ENCODE measurements at regions not wholly inside any gene's neighbourhood (a gene's known extent, or its start where the extent isn't known, plus 50 kb on each side); places are given as distances from the start of the nearest gene placed in this dataset.
A peak's percentile ranks its signal among the peaks of the same experiment; 100 is the strongest.

DNA sequence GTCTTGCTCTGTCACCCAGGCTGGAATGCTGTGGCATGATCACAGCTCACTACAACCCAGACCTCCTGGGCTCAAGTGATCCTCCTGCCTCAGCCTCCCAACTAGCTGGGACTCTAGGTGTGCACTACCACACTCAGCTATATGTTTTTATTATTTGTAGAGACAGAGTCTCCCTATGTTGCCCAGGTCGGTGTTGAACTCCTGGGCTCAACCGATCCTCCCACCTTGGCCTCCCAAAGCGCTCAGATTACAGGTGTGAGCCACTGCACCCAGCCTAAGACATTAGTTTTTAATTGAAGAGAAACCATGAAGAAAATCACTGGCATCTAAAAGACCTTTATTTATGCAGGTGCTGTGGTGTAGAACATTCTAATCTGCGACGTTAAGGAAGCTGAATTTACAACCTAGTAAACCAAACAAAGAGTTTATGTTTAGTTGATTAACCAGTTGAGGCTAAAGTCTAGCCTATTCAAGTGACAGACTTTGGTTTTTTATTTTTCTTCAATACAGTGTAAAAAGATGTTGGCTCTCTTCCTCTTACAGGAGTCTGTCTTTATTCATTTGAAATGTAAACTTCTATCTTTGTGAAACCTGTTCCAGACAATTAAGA, 52.5 kb upstream of the NBL1 start:
- Mint-ChIP-seq H3K36me3 (ENCODE audit: low read depth) (no peaks in the 10 kb centered on the region), H3K9me3 (no peaks in the 10 kb centered on the region), H3K4me3 (no peak overlapping the region), H3K27me3 (ENCODE audit: low read depth) (no peaks in the 10 kb centered on the region), H3K4me1 (ENCODE audit: low read depth) (peaks cover 5% of the 10 kb centered on the region), H3K27ac (no peak overlapping the region)
- CTCF ChIA-PET: interaction anchor here (1.8 kb wide), 1 partner anchor 9 kb away, joined by 11 read pairs; no protein-coding TSS in a partner anchor
- intact Hi-C loops (cut with micrococcal nuclease): no loop called here
- DNase-seq: no peak

DNA sequence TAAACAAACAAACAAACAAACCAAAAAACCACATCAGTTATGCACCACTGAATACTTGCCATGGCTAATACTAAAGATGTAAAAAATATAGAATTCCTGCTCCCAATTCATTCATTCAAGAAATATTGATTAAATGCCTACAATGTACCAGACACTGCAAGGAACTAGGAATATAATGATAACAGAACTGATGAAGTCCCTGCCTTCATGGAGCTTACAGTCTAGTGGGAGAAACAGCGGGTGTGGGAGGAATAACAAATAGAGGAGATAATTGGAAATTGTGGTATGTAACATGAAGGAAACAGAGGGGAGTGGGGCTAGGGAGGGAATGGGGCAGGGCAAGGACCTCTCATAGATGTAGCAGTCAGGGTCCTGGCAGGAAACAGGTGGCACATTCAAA, 58.6 kb upstream of the NBL1 start:
- DNase-seq: no peak
- H3K4me3 Mint-ChIP-seq: no peak overlapping the region
- intact Hi-C loops (cut with micrococcal nuclease): no loop called here
- H3K36me3 Mint-ChIP-seq (ENCODE audit: low read depth): no peaks in the 10 kb centered on the region
- no peaks in the 10 kb centered on the region for H3K27me3 Mint-ChIP-seq (ENCODE audit: low read depth)
- H3K27ac Mint-ChIP-seq: no peak overlapping the region
- peaks cover 11% of the 10 kb centered on the region for H3K4me1 Mint-ChIP-seq (ENCODE audit: low read depth)
- CTCF ChIA-PET: interaction anchor here (1.6 kb wide), 2 partner anchors 74 to 195 kb away, joined by 5 to 7 read pairs; no protein-coding TSS in a partner anchor
- no peaks in the 10 kb centered on the region for H3K9me3 Mint-ChIP-seq

GRCh38 chr1:19582318-19582717, 61.8 kb upstream of the NBL1 start:
- H3K4me3 Mint-ChIP-seq: no peak overlapping the region
- no peak overlapping the region for H3K27ac Mint-ChIP-seq
- peak; percentile 89 for DNase-seq
- H3K9me3 Mint-ChIP-seq: no peaks in the 10 kb centered on the region
- CTCF ChIA-PET: interaction anchor here (0.6 to 4.0 kb wide), 32 partner anchors 9 to 325 kb away, joined by 3 to 26 read pairs (median 4); no protein-coding TSS in a partner anchor
- intact Hi-C loops (cut with micrococcal nuclease): loop anchor here (1.0 to 5.0 kb wide), 5 partner anchors 70 to 241 kb away; no protein-coding TSS in a partner anchor
- H3K4me1 Mint-ChIP-seq (ENCODE audit: low read depth): peaks cover 11% of the 10 kb centered on the region
- no peaks in the 10 kb centered on the region for H3K36me3 Mint-ChIP-seq (ENCODE audit: low read depth)
- no peaks in the 10 kb centered on the region for H3K27me3 Mint-ChIP-seq (ENCODE audit: low read depth)

- Mint-ChIP-seq H3K4me3 (no peak overlapping the region), H3K4me1 (ENCODE audit: low read depth) (peaks cover 11% of the 10 kb centered on the region), H3K9me3 (no peaks in the 10 kb centered on the region), H3K27me3 (ENCODE audit: low read depth) (no peaks in the 10 kb centered on the region), H3K36me3 (ENCODE audit: low read depth) (no peaks in the 10 kb centered on the region), H3K27ac (no peak overlapping the region)
- CTCF ChIA-PET: interaction anchor here (0.9 to 4.0 kb wide), 18 partner anchors 10 to 238 kb away, joined by 3 to 26 read pairs (median 5); no protein-coding TSS in a partner anchor
- intact Hi-C loops (cut with micrococcal nuclease): loop anchor here (5.0 kb wide), 1 partner anchor 71 kb away; no protein-coding TSS in a partner anchor
- DNase-seq: no peak
Observed at GRCh38 chr1:19581381-19581780, 62.7 kb upstream of the NBL1 start.

DNA sequence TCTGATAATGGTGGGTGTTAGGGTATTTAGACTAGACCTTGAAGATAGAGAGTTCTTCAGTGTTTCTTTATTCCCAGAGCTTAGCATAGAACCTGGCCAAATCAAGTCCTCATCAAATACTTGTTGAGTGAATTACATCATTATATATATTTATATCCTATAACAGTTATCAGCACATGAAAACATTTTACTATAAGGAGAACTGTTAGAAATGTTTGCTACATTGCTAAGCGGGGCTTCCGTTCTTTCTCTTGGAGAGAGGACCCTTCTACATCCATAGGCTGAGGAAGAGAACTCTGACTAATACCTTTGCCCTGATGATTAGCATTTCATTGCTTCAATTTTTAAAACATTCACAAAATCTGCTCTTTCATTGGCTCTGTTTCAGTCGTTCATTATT, 66.5 kb upstream of the NBL1 start:
- no peak for DNase-seq
- Mint-ChIP-seq H3K27ac (no peak overlapping the region), H3K4me1 (ENCODE audit: low read depth) (peaks cover 11% of the 10 kb centered on the region), H3K4me3 (no peak overlapping the region), H3K9me3 (no peaks in the 10 kb centered on the region), H3K36me3 (ENCODE audit: low read depth) (no peaks in the 10 kb centered on the region), H3K27me3 (ENCODE audit: low read depth) (no peaks in the 10 kb centered on the region)
- intact Hi-C loops (cut with micrococcal nuclease): no loop called here
- CTCF ChIA-PET: no interaction called here

DNA sequence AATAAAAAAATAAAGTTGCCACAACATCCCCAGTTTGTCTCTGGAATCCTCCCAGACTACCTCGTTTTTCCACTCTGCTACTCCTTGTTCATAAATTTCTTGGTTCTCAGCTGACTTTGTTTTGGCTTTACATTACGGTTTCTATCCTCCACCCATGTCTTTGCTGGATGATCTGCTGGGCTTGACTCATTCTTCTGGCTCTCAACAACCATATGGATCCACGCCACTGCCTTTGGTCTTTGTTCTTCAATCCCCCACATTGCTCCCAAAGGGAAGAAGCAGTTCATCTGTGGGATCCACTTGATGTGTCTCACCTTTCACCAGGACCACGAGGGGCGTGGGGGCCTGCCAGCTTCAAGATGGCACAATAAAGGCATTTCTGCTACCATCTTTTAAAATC, 67.1 kb upstream of the NBL1 start:
- Mint-ChIP-seq H3K27ac (no peak overlapping the region), H3K4me3 (no peak overlapping the region), H3K4me1 (ENCODE audit: low read depth) (peaks cover 6% of the 10 kb centered on the region), H3K9me3 (no peaks in the 10 kb centered on the region), H3K36me3 (ENCODE audit: low read depth) (no peaks in the 10 kb centered on the region), H3K27me3 (ENCODE audit: low read depth) (no peaks in the 10 kb centered on the region)
- CTCF ChIA-PET: no interaction called here
- no peak for DNase-seq
- intact Hi-C loops (cut with micrococcal nuclease): no loop called here

GRCh38 chr1:19569786-19570185, 74.3 kb upstream of the NBL1 start:
- no peaks in the 10 kb centered on the region for H3K4me1 Mint-ChIP-seq (ENCODE audit: low read depth)
- H3K4me3 Mint-ChIP-seq: no peak overlapping the region
- CTCF ChIA-PET: interaction anchor here (0.7 to 1.1 kb wide), 2 partner anchors 12 to 21 kb away, joined by 3 to 6 read pairs; no protein-coding TSS in a partner anchor
- intact Hi-C loops (cut with micrococcal nuclease): no loop called here
- DNase-seq: no peak
- H3K36me3 Mint-ChIP-seq (ENCODE audit: low read depth): no peaks in the 10 kb centered on the region
- H3K27me3 Mint-ChIP-seq (ENCODE audit: low read depth): no peaks in the 10 kb centered on the region
- H3K27ac Mint-ChIP-seq: no peak overlapping the region
- no peaks in the 10 kb centered on the region for H3K9me3 Mint-ChIP-seq

- intact Hi-C loops (cut with micrococcal nuclease): no loop called here
- Mint-ChIP-seq H3K4me1 (ENCODE audit: low read depth) (no peaks in the 10 kb centered on the region), H3K9me3 (no peaks in the 10 kb centered on the region), H3K27ac (no peak overlapping the region), H3K27me3 (ENCODE audit: low read depth) (no peaks in the 10 kb centered on the region), H3K4me3 (no peak overlapping the region), H3K36me3 (ENCODE audit: low read depth) (no peaks in the 10 kb centered on the region)
- CTCF ChIA-PET: no interaction called here
- DNase-seq: no peak
Observed at GRCh38 chr1:19567041-19567440, 77.1 kb upstream of the NBL1 start.

DNA sequence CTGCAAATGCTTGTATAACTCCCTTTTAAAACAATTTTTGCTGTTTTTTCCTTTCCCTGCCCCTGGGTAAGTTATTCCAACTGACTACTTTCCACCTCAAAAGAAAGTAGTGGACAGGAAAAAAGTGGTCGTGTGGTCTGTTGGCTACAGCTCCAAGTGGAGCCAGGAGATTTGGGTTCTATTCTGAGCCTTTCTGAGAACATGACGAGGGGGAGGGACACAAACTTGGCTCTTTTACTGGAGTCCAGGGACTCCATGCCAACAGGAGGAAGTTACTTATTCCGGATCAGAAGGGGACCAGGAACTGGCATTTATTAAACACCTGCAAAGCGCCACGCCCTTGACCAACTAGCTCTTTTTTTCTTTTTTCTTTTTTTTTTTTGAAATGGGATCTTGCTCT, 79.0 kb upstream of the CAPZB start:
- intact Hi-C loops (cut with micrococcal nuclease): no loop called here
- Mint-ChIP-seq H3K27ac (no peak overlapping the region), H3K9me3 (no peaks in the 10 kb centered on the region), H3K27me3 (ENCODE audit: low read depth) (no peaks in the 10 kb centered on the region), H3K4me3 (no peak overlapping the region), H3K36me3 (ENCODE audit: low read depth) (no peaks in the 10 kb centered on the region), H3K4me1 (ENCODE audit: low read depth) (peaks cover 2% of the 10 kb centered on the region)
- CTCF ChIA-PET: interaction anchor here (0.7 kb wide), 1 partner anchor 133 kb away, joined by 3 read pairs; no protein-coding TSS in a partner anchor
- no peak for DNase-seq

DNA sequence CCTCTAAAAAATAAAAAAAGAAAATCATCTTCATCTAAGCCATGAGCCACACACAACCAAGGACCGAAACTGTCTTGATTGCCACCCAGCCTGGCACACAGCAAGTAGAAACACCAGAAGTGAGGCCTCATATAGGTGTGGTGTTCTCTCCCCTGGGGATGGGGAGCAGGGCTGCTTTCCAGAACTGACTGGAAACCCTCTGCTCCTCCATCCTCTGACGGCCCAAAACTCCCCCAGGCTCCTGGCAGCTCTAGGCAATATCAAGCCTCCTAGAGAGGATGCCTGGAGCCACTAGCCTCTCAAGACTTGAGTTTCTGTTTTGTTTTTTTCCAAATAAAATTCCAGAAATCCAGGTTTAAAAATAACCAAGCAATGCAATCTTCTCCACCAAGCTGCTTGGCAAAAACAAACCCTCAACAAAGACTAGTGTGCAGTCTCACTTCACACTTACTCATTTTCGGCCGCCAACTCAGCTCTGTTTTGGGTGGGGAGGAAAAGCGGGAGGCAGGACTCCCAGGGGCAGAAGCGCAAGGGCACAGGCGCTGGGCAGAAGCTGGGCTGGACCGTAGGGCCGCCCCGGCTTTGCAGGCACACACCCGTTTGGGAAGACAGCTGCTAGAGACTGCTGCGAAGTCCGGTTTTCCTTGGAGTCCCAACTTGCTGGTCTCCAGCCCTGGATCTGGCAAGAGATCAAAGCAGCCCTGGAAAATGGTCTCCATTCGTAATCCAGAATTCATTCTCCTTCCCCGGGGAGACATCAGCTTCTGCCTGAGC, 78.2 kb upstream of the CAPZB start:
- DNase-seq: no peak
- Mint-ChIP-seq H3K4me3 (no peak overlapping the region), H3K36me3 (ENCODE audit: low read depth) (no peaks in the 10 kb centered on the region), H3K9me3 (no peaks in the 10 kb centered on the region), H3K27ac (no peak overlapping the region), H3K27me3 (ENCODE audit: low read depth) (no peaks in the 10 kb centered on the region), H3K4me1 (ENCODE audit: low read depth) (peaks cover 3% of the 10 kb centered on the region)
- intact Hi-C loops (cut with micrococcal nuclease): no loop called here
- CTCF ChIA-PET: no interaction called here

- H3K4me3 Mint-ChIP-seq: no peak overlapping the region
- H3K36me3 Mint-ChIP-seq (ENCODE audit: low read depth): no peaks in the 10 kb centered on the region
- no peak overlapping the region for H3K27ac Mint-ChIP-seq
- CTCF ChIA-PET: no interaction called here
- H3K27me3 Mint-ChIP-seq (ENCODE audit: low read depth): no peaks in the 10 kb centered on the region
- H3K4me1 Mint-ChIP-seq (ENCODE audit: low read depth): peaks cover 8% of the 10 kb centered on the region
- intact Hi-C loops (cut with micrococcal nuclease): no loop called here
- no peaks in the 10 kb centered on the region for H3K9me3 Mint-ChIP-seq
- no peak for DNase-seq
Observed at GRCh38 chr1:19562847-19563246, 77.5 kb upstream of the CAPZB start.

DNA sequence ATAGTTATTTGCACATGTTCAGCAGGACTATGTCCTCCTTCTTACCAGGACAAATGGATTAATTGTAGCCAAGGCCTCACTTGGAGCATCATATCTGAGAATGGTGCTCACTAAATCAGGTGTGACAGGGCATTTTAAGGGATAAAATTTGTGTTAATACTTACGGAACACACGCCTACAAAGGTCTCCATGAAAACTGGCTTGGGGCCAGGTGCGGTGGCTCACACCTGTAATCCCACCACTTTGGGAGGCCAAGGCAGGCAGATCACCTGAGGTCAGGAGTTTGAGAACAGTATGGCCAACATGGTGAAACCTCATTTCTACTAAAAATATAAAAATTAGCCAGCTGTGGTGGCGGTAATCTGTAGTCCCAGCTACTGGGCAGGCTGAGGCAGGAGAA, 75.1 kb upstream of the CAPZB start:
- Mint-ChIP-seq H3K27ac (no peak overlapping the region), H3K4me3 (no peak overlapping the region), H3K9me3 (no peaks in the 10 kb centered on the region), H3K27me3 (ENCODE audit: low read depth) (no peaks in the 10 kb centered on the region), H3K36me3 (ENCODE audit: low read depth) (no peaks in the 10 kb centered on the region), H3K4me1 (ENCODE audit: low read depth) (peaks cover 9% of the 10 kb centered on the region)
- CTCF ChIA-PET: no interaction called here
- intact Hi-C loops (cut with micrococcal nuclease): no loop called here
- no peak for DNase-seq

DNA sequence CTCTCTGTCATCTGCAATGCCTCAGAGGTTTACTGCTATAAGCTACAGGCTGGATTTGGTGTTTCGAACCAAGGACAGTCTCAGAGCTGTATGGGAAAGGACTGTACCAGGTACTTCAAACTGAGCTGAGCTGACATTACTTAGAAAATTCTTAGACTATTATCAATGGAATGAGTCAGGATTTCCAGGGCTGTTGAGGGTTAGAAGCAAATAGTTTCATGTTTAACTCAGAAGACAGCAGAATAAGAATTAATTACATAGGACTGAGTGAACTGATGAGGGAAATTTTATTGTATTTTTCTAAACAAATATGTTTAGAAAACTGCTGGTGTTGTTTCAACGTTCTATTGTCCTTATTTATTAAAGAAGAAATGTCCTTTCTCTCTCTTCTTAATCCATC, 74.3 kb upstream of the CAPZB start:
- CTCF ChIA-PET: interaction anchor here (0.6 kb wide), 1 partner anchor 91 kb away, joined by 3 read pairs; no protein-coding TSS in a partner anchor
- intact Hi-C loops (cut with micrococcal nuclease): no loop called here
- Mint-ChIP-seq H3K27me3 (ENCODE audit: low read depth) (no peaks in the 10 kb centered on the region), H3K9me3 (no peaks in the 10 kb centered on the region), H3K4me3 (no peak overlapping the region), H3K27ac (no peak overlapping the region), H3K4me1 (ENCODE audit: low read depth) (peaks cover 9% of the 10 kb centered on the region), H3K36me3 (ENCODE audit: low read depth) (no peaks in the 10 kb centered on the region)
- no peak for DNase-seq

All from activated naive CD4-positive, alpha-beta T cell treated with anti-CD3 and anti-CD28 coated beads for 36 hours (primary cell).